ENCODE measurements at regions not wholly inside any gene's neighbourhood (a gene's known extent, or its start where the extent isn't known, plus 50 kb on each side); places are given as distances from the start of the nearest gene placed in this dataset.

DNA sequence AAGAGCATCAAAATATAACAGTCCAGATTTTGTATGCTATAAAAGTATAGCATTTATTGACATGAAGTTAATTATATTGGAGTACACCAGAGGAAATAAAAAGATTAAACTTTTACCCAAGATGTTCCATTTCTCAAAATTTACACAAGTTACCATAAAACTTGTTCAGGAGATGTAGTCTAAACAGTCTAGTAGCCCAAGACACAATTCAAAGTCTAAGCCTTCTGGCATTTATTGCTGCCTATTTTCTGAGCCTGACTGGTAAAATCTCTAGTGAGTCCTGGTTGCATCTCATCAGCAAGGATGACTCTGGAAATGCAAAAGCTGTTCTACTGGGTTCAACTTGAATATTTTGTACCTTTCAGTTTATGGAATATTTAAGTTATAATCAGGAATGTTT lies 468.7 kb downstream of the PDCD6IP start:
- TF ChIP-seq, protein P1, sequence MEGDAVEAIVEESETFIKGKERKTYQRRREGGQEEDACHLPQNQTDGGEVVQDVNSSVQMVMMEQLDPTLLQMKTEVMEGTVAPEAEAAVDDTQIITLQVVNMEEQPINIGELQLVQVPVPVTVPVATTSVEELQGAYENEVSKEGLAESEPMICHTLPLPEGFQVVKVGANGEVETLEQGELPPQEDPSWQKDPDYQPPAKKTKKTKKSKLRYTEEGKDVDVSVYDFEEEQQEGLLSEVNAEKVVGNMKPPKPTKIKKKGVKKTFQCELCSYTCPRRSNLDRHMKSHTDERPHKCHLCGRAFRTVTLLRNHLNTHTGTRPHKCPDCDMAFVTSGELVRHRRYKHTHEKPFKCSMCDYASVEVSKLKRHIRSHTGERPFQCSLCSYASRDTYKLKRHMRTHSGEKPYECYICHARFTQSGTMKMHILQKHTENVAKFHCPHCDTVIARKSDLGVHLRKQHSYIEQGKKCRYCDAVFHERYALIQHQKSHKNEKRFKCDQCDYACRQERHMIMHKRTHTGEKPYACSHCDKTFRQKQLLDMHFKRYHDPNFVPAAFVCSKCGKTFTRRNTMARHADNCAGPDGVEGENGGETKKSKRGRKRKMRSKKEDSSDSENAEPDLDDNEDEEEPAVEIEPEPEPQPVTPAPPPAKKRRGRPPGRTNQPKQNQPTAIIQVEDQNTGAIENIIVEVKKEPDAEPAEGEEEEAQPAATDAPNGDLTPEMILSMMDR (conservative IDR thresholded peaks at IDR 0.05; ENCODE audit: low read depth in 2 of 2): no peak
- no peak for TF ChIP-seq EZH2 (IDR thresholded peaks at IDR 0.05; ENCODE audit: low read depth, unreplicated experiment)
- TF ChIP-seq POLR2AphosphoS5 (IDR thresholded peaks at IDR 0.05; ENCODE audit: low read depth): no peak
- TF ChIP-seq, protein P2, sequence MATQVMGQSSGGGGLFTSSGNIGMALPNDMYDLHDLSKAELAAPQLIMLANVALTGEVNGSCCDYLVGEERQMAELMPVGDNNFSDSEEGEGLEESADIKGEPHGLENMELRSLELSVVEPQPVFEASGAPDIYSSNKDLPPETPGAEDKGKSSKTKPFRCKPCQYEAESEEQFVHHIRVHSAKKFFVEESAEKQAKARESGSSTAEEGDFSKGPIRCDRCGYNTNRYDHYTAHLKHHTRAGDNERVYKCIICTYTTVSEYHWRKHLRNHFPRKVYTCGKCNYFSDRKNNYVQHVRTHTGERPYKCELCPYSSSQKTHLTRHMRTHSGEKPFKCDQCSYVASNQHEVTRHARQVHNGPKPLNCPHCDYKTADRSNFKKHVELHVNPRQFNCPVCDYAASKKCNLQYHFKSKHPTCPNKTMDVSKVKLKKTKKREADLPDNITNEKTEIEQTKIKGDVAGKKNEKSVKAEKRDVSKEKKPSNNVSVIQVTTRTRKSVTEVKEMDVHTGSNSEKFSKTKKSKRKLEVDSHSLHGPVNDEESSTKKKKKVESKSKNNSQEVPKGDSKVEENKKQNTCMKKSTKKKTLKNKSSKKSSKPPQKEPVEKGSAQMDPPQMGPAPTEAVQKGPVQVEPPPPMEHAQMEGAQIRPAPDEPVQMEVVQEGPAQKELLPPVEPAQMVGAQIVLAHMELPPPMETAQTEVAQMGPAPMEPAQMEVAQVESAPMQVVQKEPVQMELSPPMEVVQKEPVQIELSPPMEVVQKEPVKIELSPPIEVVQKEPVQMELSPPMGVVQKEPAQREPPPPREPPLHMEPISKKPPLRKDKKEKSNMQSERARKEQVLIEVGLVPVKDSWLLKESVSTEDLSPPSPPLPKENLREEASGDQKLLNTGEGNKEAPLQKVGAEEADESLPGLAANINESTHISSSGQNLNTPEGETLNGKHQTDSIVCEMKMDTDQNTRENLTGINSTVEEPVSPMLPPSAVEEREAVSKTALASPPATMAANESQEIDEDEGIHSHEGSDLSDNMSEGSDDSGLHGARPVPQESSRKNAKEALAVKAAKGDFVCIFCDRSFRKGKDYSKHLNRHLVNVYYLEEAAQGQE (IDR thresholded peaks at IDR 0.05; ENCODE audit: unreplicated experiment): no peak
- TF ChIP-seq, protein P3, sequence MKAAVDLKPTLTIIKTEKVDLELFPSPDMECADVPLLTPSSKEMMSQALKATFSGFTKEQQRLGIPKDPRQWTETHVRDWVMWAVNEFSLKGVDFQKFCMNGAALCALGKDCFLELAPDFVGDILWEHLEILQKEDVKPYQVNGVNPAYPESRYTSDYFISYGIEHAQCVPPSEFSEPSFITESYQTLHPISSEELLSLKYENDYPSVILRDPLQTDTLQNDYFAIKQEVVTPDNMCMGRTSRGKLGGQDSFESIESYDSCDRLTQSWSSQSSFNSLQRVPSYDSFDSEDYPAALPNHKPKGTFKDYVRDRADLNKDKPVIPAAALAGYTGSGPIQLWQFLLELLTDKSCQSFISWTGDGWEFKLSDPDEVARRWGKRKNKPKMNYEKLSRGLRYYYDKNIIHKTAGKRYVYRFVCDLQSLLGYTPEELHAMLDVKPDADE (IDR thresholded peaks at IDR 0.05): no peak
- no peak for TF ChIP-seq CREB1 (CRISPR knock-in tag; IDR thresholded peaks at IDR 0.05; ENCODE audit: low read depth)

All from GM23338 (cell line).